ENCODE measurements at regions not wholly inside any gene's neighbourhood (a gene's known extent, or its start where the extent isn't known, plus 50 kb on each side); places are given as distances from the start of the nearest gene placed in this dataset.
"Not testable (repeated sequence)": the region's sequence is repeated elsewhere in the genome, so short reads cannot be mapped to it uniquely, and the experiment has no call there.

GRCh38 chr3:195669310-195669709, 51.5 kb upstream of the MUC20 start:
- DNase-seq (ENCODE audit: low read depth): not testable (repeated sequence)

- not testable (repeated sequence) for DNase-seq (ENCODE audit: low read depth)
Observed at GRCh38 chr3:195668131-195668766, 52.5 kb upstream of the MUC20 start.

- not testable (repeated sequence) for DNase-seq (ENCODE audit: low read depth)
Observed at GRCh38 chr3:195665311-195665710, 55.5 kb upstream of the MUC20 start.

- DNase-seq (ENCODE audit: low read depth): not testable (repeated sequence)
Observed at GRCh38 chr3:195664131-195664530, 56.6 kb upstream of the MUC20 start.

GRCh38 chr3:195659136-195659533, 61.6 kb upstream of the MUC20 start:
- not testable (repeated sequence) for DNase-seq (ENCODE audit: low read depth)

- DNase-seq (ENCODE audit: low read depth): not testable (repeated sequence)
Observed at GRCh38 chr3:195658381-195659135, 62.2 kb upstream of the MUC20 start.

- DNase-seq (ENCODE audit: low read depth): peak; percentile 59
Observed at GRCh38 chr3:195657475-195658372, 63.1 kb upstream of the MUC20 start.

- DNase-seq (ENCODE audit: low read depth): not testable (repeated sequence)
Observed at GRCh38 chr3:195656091-195656490, 64.7 kb upstream of the MUC20 start.

- not testable (repeated sequence) for DNase-seq (ENCODE audit: low read depth)
Observed at GRCh38 chr3:195654746-195655145, 66.0 kb upstream of the MUC20 start.

- not testable (repeated sequence) for DNase-seq (ENCODE audit: low read depth)
Observed at GRCh38 chr3:195654138-195654537, 66.6 kb upstream of the MUC20 start.

- DNase-seq (ENCODE audit: low read depth): not testable (repeated sequence)
Observed at GRCh38 chr3:195653641-195654040, 67.1 kb upstream of the MUC20 start.

GRCh38 chr3:195647912-195648702, 64.4 kb upstream of the APOD start:
- not testable (repeated sequence) for DNase-seq (ENCODE audit: low read depth)

- DNase-seq (ENCODE audit: low read depth): not testable (repeated sequence)
Observed at GRCh38 chr3:195645872-195646271, 62.1 kb upstream of the APOD start.

- not testable (repeated sequence) for DNase-seq (ENCODE audit: low read depth)
Observed at GRCh38 chr3:195643245-195643644, 59.5 kb upstream of the APOD start.

- not testable (repeated sequence) for DNase-seq (ENCODE audit: low read depth)
Observed at GRCh38 chr3:195642311-195642710, 58.6 kb upstream of the APOD start.

- DNase-seq (ENCODE audit: low read depth): not testable (repeated sequence)
Observed at GRCh38 chr3:195638456-195638855, 54.7 kb upstream of the APOD start.

GRCh38 chr3:195637473-195638233, 53.9 kb upstream of the APOD start:
- not testable (repeated sequence) for DNase-seq (ENCODE audit: low read depth)

- DNase-seq (ENCODE audit: low read depth): not testable (repeated sequence)
Observed at GRCh38 chr3:195637011-195637410, 53.3 kb upstream of the APOD start.

- DNase-seq (ENCODE audit: low read depth): not testable (repeated sequence)
Observed at GRCh38 chr3:195635898-195636685, 52.4 kb upstream of the APOD start.
